ENCODE measurements at regions not wholly inside any gene's neighbourhood (a gene's known extent, or its start where the extent isn't known, plus 50 kb on each side); places are given as distances from the start of the nearest gene placed in this dataset.

- no peak overlapping the region for H3K27ac Mint-ChIP-seq
- H3K4me1 ChIP-seq (ENCODE audit: insufficient read depth, low read length), result no peaks in the 10 kb centered on the region
- H3K27me3 ChIP-seq (ENCODE audit: insufficient read depth, low read length), result no peaks in the 10 kb centered on the region
- H3K27ac ChIP-seq (ENCODE audit: low read depth, low read length), result no peak overlapping the region
- H3K9me3 ChIP-seq (ENCODE audit: control insufficient read depth in 1 of 2, low read length in 2 of 2), result no peaks in the 10 kb centered on the region
- H3K4me3 ChIP-seq (ENCODE audit: low read length in 2 of 2), result no peak overlapping the region
- DNase-seq, result no peak
- CTCF ChIA-PET (ENCODE audit: partially characterized antibody), result interaction anchor here (1.1 to 1.2 kb wide), 2 partner anchors 10 to 16 kb away, joined by 3 read pairs; no protein-coding TSS in a partner anchor
- H3K27me3 Mint-ChIP-seq, result no peaks in the 10 kb centered on the region
- H3K36me3 ChIP-seq (ENCODE audit: insufficient read depth, low read length), result no peaks in the 10 kb centered on the region
- peaks cover 0 to 18% (median 4%) of the 10 kb centered on the region in 8 donors for H3K9me3 Mint-ChIP-seq
- no peak overlapping the region for H3K4me3 Mint-ChIP-seq
- POLR2A ChIA-PET (ENCODE audit: partially characterized antibody), result no interaction called here
- no peaks in the 10 kb centered on the region for H3K4me1 Mint-ChIP-seq
- intact Hi-C loops (cut with micrococcal nuclease), result no loop called here
- H3K36me3 Mint-ChIP-seq, result no peaks in the 10 kb centered on the region
Observed at GRCh38 chr20:21801193-21801592, 95.7 kb downstream of the PAX1 start.

GRCh38 chr20:21798384-21798783 is 92.9 kb downstream of the PAX1 start:
- no peak overlapping the region for H3K27ac Mint-ChIP-seq

GRCh38 chr20:21796059-21796458 is 90.6 kb downstream of the PAX1 start:
- no peaks in the 10 kb centered on the region for H3K4me1 ChIP-seq (ENCODE audit: insufficient read depth, low read length)
- Mint-ChIP-seq H3K36me3 (no peaks in the 10 kb centered on the region), H3K27me3 (no peaks in the 10 kb centered on the region), H3K4me1 (no peaks in the 10 kb centered on the region), H3K9me3 (peaks cover 0 to 15% (median 4%) of the 10 kb centered on the region in 8 donors), H3K27ac (no peak overlapping the region), H3K4me3 (no peak overlapping the region)
- H3K36me3 ChIP-seq (ENCODE audit: insufficient read depth, low read length), result no peaks in the 10 kb centered on the region
- no peak for DNase-seq
- no peaks in the 10 kb centered on the region for H3K9me3 ChIP-seq (ENCODE audit: control insufficient read depth in 1 of 2, low read length in 2 of 2)
- H3K4me3 ChIP-seq (ENCODE audit: low read length in 2 of 2), result no peak overlapping the region
- intact Hi-C loops (cut with micrococcal nuclease), result no loop called here
- no peak overlapping the region for H3K27ac ChIP-seq (ENCODE audit: low read depth, low read length)
- H3K27me3 ChIP-seq (ENCODE audit: insufficient read depth, low read length), result no peaks in the 10 kb centered on the region
- ChIA-PET CTCF (ENCODE audit: partially characterized antibody) (no interaction called here), POLR2A (ENCODE audit: partially characterized antibody) (no interaction called here)

More at GRCh38 chr20:21798384-21798783, 92.9 kb downstream of the PAX1 start:
- ChIA-PET CTCF (ENCODE audit: partially characterized antibody) (no interaction called here), POLR2A (ENCODE audit: partially characterized antibody) (no interaction called here)
- intact Hi-C loops (cut with micrococcal nuclease), result no loop called here
- H3K27me3 Mint-ChIP-seq, result no peaks in the 10 kb centered on the region
- Histone ChIP-seq H3K4me1 (ENCODE audit: insufficient read depth, low read length) (no peaks in the 10 kb centered on the region), H3K9me3 (ENCODE audit: control insufficient read depth in 1 of 2, low read length in 2 of 2) (no peaks in the 10 kb centered on the region), H3K36me3 (ENCODE audit: insufficient read depth, low read length) (no peaks in the 10 kb centered on the region), H3K27ac (ENCODE audit: low read depth, low read length) (no peak overlapping the region), H3K27me3 (ENCODE audit: insufficient read depth, low read length) (no peaks in the 10 kb centered on the region), H3K4me3 (ENCODE audit: low read length in 2 of 2) (no peak overlapping the region)
- no peaks in the 10 kb centered on the region for H3K4me1 Mint-ChIP-seq
- no peaks in the 10 kb centered on the region for H3K36me3 Mint-ChIP-seq
- no peak for DNase-seq
- peaks cover 0 to 15% (median 3%) of the 10 kb centered on the region in 8 donors for H3K9me3 Mint-ChIP-seq
- no peak overlapping the region for H3K4me3 Mint-ChIP-seq

DNA sequence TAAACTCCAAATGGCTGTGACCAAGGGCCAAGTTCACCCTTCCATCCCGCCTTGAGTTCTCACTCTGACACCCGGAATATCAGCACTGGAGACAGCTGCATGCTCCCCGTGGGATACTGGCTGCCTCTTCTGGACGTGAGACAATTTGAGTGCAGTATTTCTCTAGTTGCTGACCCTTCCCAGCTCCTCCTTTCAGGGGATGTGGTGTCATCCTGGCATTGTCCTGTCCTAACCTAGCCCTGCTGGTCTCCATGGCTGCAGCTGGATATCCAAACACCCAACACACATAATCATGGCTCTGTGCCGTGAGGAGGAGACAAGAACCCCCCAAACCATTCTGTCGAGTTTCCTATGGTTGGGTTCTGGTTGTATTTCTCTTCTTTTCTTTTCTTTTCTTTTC is 82.6 kb downstream of the PAX1 start:
- no peak for DNase-seq
- H3K27me3 ChIP-seq (ENCODE audit: insufficient read depth, low read length), result no peaks in the 10 kb centered on the region
- no peaks in the 10 kb centered on the region for H3K4me1 ChIP-seq (ENCODE audit: insufficient read depth, low read length)
- intact Hi-C loops (cut with micrococcal nuclease), result no loop called here
- ChIA-PET POLR2A (ENCODE audit: partially characterized antibody) (no interaction called here), CTCF (ENCODE audit: partially characterized antibody) (no interaction called here)
- H3K27ac ChIP-seq (ENCODE audit: low read depth, low read length), result no peak overlapping the region
- no peaks in the 10 kb centered on the region for H3K9me3 ChIP-seq (ENCODE audit: control insufficient read depth in 1 of 2, low read length in 2 of 2)
- H3K27me3 Mint-ChIP-seq, result peaks cover 1 to 5% of the 10 kb centered on the region in 2 donors
- no peaks in the 10 kb centered on the region for H3K36me3 Mint-ChIP-seq
- no peak overlapping the region for H3K4me3 Mint-ChIP-seq
- peaks cover 0 to 14% (median 6%) of the 10 kb centered on the region in 8 donors for H3K9me3 Mint-ChIP-seq
- no peak overlapping the region for H3K4me3 ChIP-seq (ENCODE audit: low read length in 2 of 2)
- H3K27ac Mint-ChIP-seq, result no peak overlapping the region
- H3K4me1 Mint-ChIP-seq, result no peaks in the 10 kb centered on the region
- H3K36me3 ChIP-seq (ENCODE audit: insufficient read depth, low read length), result no peaks in the 10 kb centered on the region

- CTCF ChIA-PET (ENCODE audit: partially characterized antibody), result no interaction called here
- no peaks in the 10 kb centered on the region for H3K9me3 ChIP-seq (ENCODE audit: control insufficient read depth in 1 of 2, low read length in 2 of 2)
- no peak for DNase-seq
Observed at GRCh38 chr20:21781446-21782075, 76.1 kb downstream of the PAX1 start.

GRCh38 chr20:21780528-21780927 is 75.1 kb downstream of the PAX1 start:
- peaks cover 2 to 21% (median 6%) of the 10 kb centered on the region in 8 donors for H3K9me3 Mint-ChIP-seq
- no peak overlapping the region for H3K4me3 Mint-ChIP-seq
- ChIA-PET CTCF (ENCODE audit: partially characterized antibody) (interaction anchor here (0.7 kb wide), 1 partner anchor 61 kb away, joined by 3 read pairs; no protein-coding TSS in a partner anchor), POLR2A (ENCODE audit: partially characterized antibody) (no interaction called here)
- H3K27ac Mint-ChIP-seq, result no peak overlapping the region
- no peaks in the 10 kb centered on the region for H3K27me3 ChIP-seq (ENCODE audit: insufficient read depth, low read length)
- intact Hi-C loops (cut with micrococcal nuclease), result no loop called here
- no peaks in the 10 kb centered on the region for H3K4me1 Mint-ChIP-seq
- no peak overlapping the region for H3K27ac ChIP-seq (ENCODE audit: low read depth, low read length)
- peaks cover 0 to 1% of the 10 kb centered on the region in 2 donors for H3K27me3 Mint-ChIP-seq
- H3K36me3 Mint-ChIP-seq, result no peaks in the 10 kb centered on the region
- no peaks in the 10 kb centered on the region for H3K36me3 ChIP-seq (ENCODE audit: insufficient read depth, low read length)
- H3K4me3 ChIP-seq (ENCODE audit: low read length in 2 of 2), result no peak overlapping the region
- no peaks in the 10 kb centered on the region for H3K9me3 ChIP-seq (ENCODE audit: control insufficient read depth in 1 of 2, low read length in 2 of 2)
- DNase-seq, result no peak
- H3K4me1 ChIP-seq (ENCODE audit: insufficient read depth, low read length), result no peaks in the 10 kb centered on the region

More at GRCh38 chr20:21781446-21782075, 76.1 kb downstream of the PAX1 start:
- Mint-ChIP-seq H3K9me3 (peaks cover 2 to 26% (median 5%) of the 10 kb centered on the region in 8 donors), H3K27ac (no peak overlapping the region), H3K36me3 (no peaks in the 10 kb centered on the region), H3K4me1 (no peaks in the 10 kb centered on the region), H3K27me3 (peaks cover 0 to 1% of the 10 kb centered on the region in 2 donors), H3K4me3 (no peak overlapping the region)
- intact Hi-C loops (cut with micrococcal nuclease), result no loop called here
- Histone ChIP-seq H3K36me3 (ENCODE audit: insufficient read depth, low read length) (no peaks in the 10 kb centered on the region), H3K4me1 (ENCODE audit: insufficient read depth, low read length) (no peaks in the 10 kb centered on the region), H3K27ac (ENCODE audit: low read depth, low read length) (no peak overlapping the region), H3K27me3 (ENCODE audit: insufficient read depth, low read length) (no peaks in the 10 kb centered on the region), H3K4me3 (ENCODE audit: low read length in 2 of 2) (no peak overlapping the region)
- POLR2A ChIA-PET (ENCODE audit: partially characterized antibody), result no interaction called here

Measured in CD4-positive, alpha-beta memory T cell (primary cell).